ENCODE measurements at regions not wholly inside any gene's neighbourhood (a gene's known extent, or its start where the extent isn't known, plus 50 kb on each side); places are given as distances from the start of the nearest gene placed in this dataset.
A peak's percentile ranks its signal among the peaks of the same experiment; 100 is the strongest.

- ATAC-seq = no peak
- DNase-seq (ENCODE audit: low spot score) = no peak
These were observed 437.4 kb downstream of the TLE4 start for GRCh38 chr9:80009204-80009603.

- DNase-seq (ENCODE audit: low spot score) (no peak), ATAC-seq (no peak)
These were observed 432.9 kb downstream of the TLE4 start for GRCh38 chr9:80004714-80005113.

- DNase-seq (ENCODE audit: low spot score) (no peak), ATAC-seq (no peak)
These were observed 418.8 kb downstream of the TLE4 start for GRCh38 chr9:79990536-79990935.

GRCh38 chr9:79989079-79989478 is 417.3 kb downstream of the TLE4 start:
- ATAC-seq = no peak
- DNase-seq (ENCODE audit: low spot score) = peak; percentile 45

- DNase-seq (ENCODE audit: low spot score) (no peak), ATAC-seq (no peak)
These were observed 416.4 kb downstream of the TLE4 start for GRCh38 chr9:79988126-79988525.

GRCh38 chr9:79986437-79986836 is 414.7 kb downstream of the TLE4 start:
- ATAC-seq (no peak), DNase-seq (ENCODE audit: low spot score) (no peak)

- ATAC-seq (no peak), DNase-seq (ENCODE audit: low spot score) (no peak)
These were observed 414.0 kb downstream of the TLE4 start for GRCh38 chr9:79985772-79986171.

- DNase-seq (ENCODE audit: low spot score) (no peak), ATAC-seq (no peak)
These were observed 413.5 kb downstream of the TLE4 start for GRCh38 chr9:79985264-79985663.

- no peak for DNase-seq (ENCODE audit: low spot score)
- ATAC-seq = no peak
These were observed 412.8 kb downstream of the TLE4 start for GRCh38 chr9:79984429-79985067.

GRCh38 chr9:79980432-79980831 is 408.7 kb downstream of the TLE4 start:
- ATAC-seq (no peak), DNase-seq (ENCODE audit: low spot score) (no peak)

GRCh38 chr9:79977510-79978197 is 405.9 kb downstream of the TLE4 start:
- ATAC-seq = no peak
- no peak for DNase-seq (ENCODE audit: low spot score)

GRCh38 chr9:79977074-79977435 is 405.3 kb downstream of the TLE4 start:
- ATAC-seq (no peak), DNase-seq (ENCODE audit: low spot score) (no peak)

GRCh38 chr9:79976257-79977073 is 404.7 kb downstream of the TLE4 start:
- DNase-seq (ENCODE audit: low spot score) = no peak

GRCh38 chr9:79975621-79976256 is 404.0 kb downstream of the TLE4 start:
- DNase-seq (ENCODE audit: low spot score) = no peak
- no peak for ATAC-seq

More at GRCh38 chr9:79976257-79977073, 404.7 kb downstream of the TLE4 start:
- no peak for ATAC-seq

GRCh38 chr9:79974806-79975422 is 403.1 kb downstream of the TLE4 start:
- ATAC-seq (no peak), DNase-seq (ENCODE audit: low spot score) (no peak)

GRCh38 chr9:79973627-79974026 is 401.9 kb downstream of the TLE4 start:
- DNase-seq (ENCODE audit: low spot score) = no peak
- no peak for ATAC-seq

GRCh38 chr9:79970146-79970425 is 398.3 kb downstream of the TLE4 start:
- DNase-seq (ENCODE audit: low spot score) (no peak), ATAC-seq (no peak)

- no peak for ATAC-seq
- DNase-seq (ENCODE audit: low spot score) = no peak
These were observed 397.8 kb downstream of the TLE4 start for GRCh38 chr9:79969393-79970145.

- no peak for DNase-seq (ENCODE audit: low spot score)
- no peak for ATAC-seq
These were observed 396.8 kb downstream of the TLE4 start for GRCh38 chr9:79968533-79968932.

- DNase-seq (ENCODE audit: low spot score) (no peak), ATAC-seq (no peak)
These were observed 391.1 kb downstream of the TLE4 start for GRCh38 chr9:79962836-79963235.

GRCh38 chr9:79962150-79962549 is 390.4 kb downstream of the TLE4 start:
- ATAC-seq = no peak
- DNase-seq (ENCODE audit: low spot score) = no peak
